GM21717 (cell line): ENCODE measurements at regions not wholly inside any gene's neighbourhood (a gene's known extent, or its start where the extent isn't known, plus 50 kb on each side); places are given as distances from the start of the nearest gene placed in this dataset.
A peak's percentile ranks its signal among the peaks of the same experiment; 100 is the strongest.

Source experiments
- ATAC-seq: cut with Tn5 transposase; IDR thresholded peaks from one replicate; pipeline ENCODE4 v1.9.1; 2021; ENCODE audit warnings: mild to moderate bottlenecking, moderate library complexity; ENCODE audit not compliant: unreplicated experiment

GRCh38 chr6:99091985-99092384 lies 144.2 kb upstream of the FBXL4 start:
- ATAC-seq: peak; percentile 95

DNA sequence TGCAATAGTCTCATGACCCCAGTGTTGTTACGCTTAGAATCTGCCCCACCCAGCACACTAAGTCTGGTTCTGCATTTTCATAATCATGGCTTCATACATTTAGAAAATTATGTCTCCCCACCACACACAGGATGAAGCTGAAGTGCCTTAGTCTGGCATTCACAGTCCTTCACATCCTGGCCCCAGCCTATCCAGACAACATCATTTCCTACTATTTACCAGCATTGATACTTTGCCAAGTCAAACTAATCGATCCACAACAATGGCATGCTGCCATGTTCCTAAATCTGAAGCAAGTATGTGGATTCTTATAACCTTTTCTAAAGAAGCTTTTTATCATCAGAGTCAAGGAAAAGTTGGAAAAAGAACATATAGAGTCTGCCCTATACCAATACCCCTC lies 132.4 kb upstream of the FBXL4 start:
- no peak for ATAC-seq

GRCh38 chr6:99079058-99079457 lies 131.3 kb upstream of the FBXL4 start:
- no peak for ATAC-seq

DNA sequence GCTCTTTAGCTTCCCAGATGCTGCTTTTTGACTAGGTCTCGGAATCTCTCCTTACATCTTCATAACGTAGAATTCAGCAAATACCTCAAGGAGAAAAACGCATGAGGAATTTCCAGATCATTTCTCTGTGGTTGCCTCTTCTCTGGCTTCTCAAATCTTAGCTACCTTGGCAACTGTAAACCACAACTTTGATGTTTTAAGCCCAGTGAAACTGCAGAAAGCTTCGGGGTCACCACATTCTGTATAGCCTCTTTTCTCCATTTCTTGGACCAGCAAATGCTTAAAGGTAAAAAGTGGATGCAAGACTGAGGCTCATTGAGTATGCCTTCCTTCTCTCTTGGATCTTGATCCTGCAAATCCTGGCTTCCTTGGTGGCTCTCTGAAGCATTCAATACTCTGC lies 125.5 kb upstream of the FBXL4 start:
- ATAC-seq: no peak

DNA sequence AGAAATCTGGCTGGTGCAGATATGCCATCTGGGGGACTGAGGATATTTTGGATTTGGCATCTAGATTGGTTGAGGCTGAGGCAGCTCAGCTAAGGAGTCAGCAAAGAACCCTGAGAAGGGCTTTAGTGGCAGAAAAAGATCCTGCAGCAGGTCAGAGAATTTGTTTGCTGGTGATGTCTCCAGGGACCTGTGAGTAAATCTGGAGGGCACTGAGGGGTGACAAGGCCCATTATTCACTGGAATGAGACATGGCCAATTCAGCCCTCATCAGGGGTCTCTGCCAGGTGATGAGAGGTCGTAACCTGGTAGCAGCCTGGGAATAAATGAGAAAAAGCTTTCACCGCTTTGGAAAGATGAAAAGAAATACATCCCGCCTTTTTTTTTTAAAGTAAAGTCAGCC lies 118.3 kb upstream of the FBXL4 start:
- ATAC-seq: no peak

- ATAC-seq: no peak
These were observed 117.1 kb upstream of the FBXL4 start for GRCh38 chr6:99064834-99065233.

GRCh38 chr6:99036672-99037071 lies 88.9 kb upstream of the FBXL4 start:
- no peak for ATAC-seq

GRCh38 chr6:99032396-99032795 lies 84.7 kb upstream of the FBXL4 start:
- no peak for ATAC-seq

DNA sequence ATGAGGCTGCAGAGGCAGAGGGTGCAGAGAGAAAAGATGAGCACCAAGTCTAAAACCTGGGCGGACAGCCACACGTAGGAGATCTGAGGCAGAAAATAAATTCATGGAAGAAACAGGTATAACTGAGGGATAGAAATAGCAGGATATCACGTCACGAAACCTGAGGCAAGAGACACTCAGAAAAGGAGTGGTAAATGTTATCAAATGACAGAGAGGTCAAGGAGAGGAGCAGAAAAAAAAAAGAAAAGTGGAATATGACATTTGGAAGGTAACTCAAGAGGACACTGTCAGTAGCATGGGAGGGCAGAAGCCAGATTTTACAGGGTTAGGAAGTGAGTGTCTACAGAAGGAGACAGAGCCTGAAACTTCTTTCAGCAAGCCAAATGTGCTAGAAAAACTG lies 84.2 kb upstream of the FBXL4 start:
- no peak for ATAC-seq

GRCh38 chr6:99030915-99031314 lies 83.2 kb upstream of the FBXL4 start:
- ATAC-seq: no peak

DNA sequence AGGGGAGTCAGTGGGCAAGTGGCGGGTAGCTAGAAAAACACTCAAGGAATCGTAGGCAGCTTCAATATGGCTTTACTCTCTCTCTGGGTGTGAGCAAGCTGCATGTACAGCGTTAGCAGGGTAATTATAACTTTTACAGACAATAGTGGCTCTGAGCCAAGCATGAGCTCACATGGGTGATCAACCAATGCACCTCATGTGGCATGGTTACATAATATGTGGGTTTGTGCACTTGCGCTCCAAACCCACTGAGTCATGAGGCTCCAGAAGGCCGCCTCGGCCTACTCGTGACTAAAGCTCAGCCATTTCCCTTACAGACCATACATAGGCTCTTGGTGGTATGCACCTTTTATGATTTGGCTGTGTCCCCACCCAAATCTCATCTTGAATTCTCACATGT lies 78.4 kb upstream of the FBXL4 start:
- ATAC-seq: no peak

DNA sequence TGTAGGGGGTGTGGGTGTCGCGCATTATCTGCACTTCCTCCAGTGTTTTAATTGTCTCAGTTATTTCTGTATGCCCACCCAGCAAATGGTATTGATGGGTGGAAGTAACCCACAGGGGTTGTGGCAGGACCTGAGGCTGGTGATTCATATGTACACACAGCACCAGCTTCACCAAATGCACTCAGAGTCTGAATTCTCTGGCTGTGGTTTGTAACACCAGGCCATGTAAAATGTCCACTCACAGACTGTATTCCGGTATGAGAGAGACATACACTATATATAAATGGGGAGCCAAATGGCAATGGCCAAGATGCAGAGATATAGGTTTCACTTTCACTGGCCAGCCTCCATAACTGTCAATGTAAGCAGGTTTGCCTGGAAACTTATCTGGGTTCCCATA lies 76.3 kb upstream of the FBXL4 start:
- ATAC-seq: no peak

DNA sequence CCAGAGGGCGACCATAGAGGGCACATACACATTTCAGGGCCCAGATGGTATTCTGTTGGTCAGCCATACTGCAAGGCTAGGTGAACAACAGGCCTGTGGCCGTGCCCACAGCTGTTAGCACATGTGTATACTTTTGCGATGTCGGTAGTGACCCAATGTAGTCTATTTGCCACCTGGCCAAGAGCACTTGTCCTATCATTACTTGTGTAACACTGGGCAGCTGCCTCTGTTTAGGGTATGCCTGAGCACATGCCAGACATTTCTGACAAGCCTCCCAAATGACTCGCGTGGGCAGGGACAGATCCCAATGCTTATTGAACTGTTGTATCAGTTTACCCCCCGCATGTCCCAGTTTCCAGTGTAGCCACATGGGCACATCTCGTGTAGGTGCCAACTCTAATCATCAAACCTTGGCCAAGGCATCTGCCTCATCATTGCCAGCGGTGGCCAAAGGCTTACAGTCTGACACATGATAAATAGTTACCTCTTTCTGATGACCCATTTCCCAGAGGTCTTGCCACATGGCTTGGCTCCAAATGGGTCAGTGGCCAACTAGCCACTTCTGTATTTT lies 74.4 kb upstream of the FBXL4 start:
- no peak for ATAC-seq

GRCh38 chr6:99019381-99019780 lies 71.6 kb upstream of the FBXL4 start:
- no peak for ATAC-seq

DNA sequence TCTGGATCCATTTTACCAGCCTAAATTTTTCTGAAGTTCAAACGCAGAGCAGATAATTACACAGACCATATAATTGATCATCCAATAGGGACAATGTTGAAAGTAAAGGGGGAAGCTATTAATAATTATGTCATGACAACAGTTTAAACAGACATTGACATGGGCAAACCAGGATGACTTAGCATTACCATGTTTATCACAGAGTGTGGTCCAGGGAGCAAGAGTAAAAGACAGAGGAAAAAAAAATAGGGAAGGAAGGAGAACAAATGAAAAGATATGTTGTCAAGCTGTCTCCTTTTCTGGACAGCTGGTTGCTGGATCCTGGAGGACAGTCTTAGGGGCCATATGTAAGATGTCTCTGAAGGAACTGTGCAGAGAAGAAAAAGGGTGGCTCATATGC lies 69.4 kb upstream of the FBXL4 start:
- ATAC-seq: no peak

- no peak for ATAC-seq
These were observed 68.6 kb upstream of the FBXL4 start for GRCh38 chr6:99016355-99016754.

- no peak for ATAC-seq
These were observed 66.3 kb upstream of the FBXL4 start for GRCh38 chr6:99014061-99014460.

DNA sequence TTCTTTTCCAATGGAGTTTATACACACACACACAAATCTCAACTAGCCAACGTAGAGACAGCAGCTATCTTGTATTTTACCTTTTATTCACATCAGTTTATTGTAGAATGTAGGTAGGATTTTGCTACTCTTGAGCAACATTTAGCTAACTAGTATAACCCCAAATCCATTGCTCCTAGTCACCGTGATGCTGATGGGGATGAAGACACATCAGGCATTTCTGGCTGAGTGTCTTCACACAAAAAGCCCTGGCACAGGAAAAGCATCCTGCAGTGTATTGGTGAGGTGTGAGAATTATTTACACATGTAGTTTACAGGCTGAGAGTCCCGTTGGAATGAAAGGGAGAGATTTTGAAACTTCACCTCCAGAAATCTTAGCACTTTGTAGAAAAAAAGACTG lies 65.9 kb upstream of the FBXL4 start:
- no peak for ATAC-seq

DNA sequence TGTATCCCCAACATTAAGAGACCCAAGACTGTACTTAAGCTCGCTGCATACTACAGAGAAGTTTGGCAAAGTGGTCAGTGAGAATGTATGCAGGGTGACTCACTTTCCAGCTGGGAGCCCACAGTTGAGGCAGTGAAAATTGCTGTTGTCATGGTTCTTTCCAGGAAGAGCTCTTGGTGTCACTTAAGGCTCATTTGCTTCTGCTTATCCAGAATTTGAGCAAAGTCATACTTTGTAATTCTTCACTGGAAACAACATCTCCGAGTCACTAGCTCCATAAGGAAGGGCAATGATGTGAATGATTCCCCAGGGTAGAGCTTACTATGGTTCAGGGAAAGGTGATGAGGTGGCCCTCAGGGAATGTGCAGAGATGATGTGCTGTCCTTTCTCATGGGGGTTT lies 65.4 kb upstream of the FBXL4 start:
- ATAC-seq: no peak

- ATAC-seq: no peak
These were observed 63.4 kb upstream of the FBXL4 start for GRCh38 chr6:99011151-99011550.

GRCh38 chr6:99002831-99003230 lies 55.1 kb upstream of the FBXL4 start:
- no peak for ATAC-seq

DNA sequence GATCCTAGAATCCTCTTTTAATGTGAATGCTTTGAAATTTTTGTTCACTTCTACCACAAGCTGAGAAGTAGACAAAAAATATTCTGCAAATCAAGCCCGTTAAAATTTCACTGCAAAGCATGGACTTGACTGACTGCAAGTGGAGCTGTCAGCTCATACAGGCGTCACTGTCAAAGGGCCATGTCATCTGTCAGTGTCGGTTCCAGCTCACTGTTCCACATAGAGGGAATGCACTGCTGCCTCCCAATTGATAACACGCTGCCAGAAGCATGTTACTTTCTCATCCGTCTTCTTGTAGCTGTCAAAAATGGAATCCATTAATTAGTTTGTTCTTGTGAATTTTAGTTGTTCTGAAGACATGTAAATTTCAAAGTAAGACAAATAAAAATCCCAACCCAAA lies 50.4 kb upstream of the FBXL4 start:
- ATAC-seq: no peak
